Mesothelial cell of epicardium (in vitro differentiated cells): ENCODE measurements at regions not wholly inside any gene's neighbourhood (a gene's known extent, or its start where the extent isn't known, plus 50 kb on each side); places are given as distances from the start of the nearest gene placed in this dataset.

Experiments
- DNase-seq, 2 experiments: peaks; one replicate each; pipeline ENCODE4 v3.0.0; 2021; ENCODE audit warnings: low spot score in 2 of 2; ENCODE audit not compliant: unreplicated experiment in 2 of 2
- H3K27ac Mint-ChIP-seq: 2 replicates; pipeline ENCODE4 v1.8.0; 2021; ENCODE audit warnings: mixed read lengths
- H3K27me3 Mint-ChIP-seq: 2 replicates; pipeline ENCODE4 v1.8.0; 2021; ENCODE audit warnings: low read depth, mixed read lengths
- H3K36me3 Mint-ChIP-seq: 2 replicates; pipeline ENCODE4 v1.8.0; 2021; ENCODE audit warnings: mixed read lengths
- H3K4me1 Mint-ChIP-seq: 2 replicates; pipeline ENCODE4 v1.8.0; 2021; ENCODE audit warnings: mixed read lengths
- H3K4me3 Mint-ChIP-seq: 2 replicates; pipeline ENCODE4 v1.8.0; 2021; ENCODE audit warnings: mild to moderate bottlenecking, moderate library complexity, mixed read lengths
- H3K9me3 Mint-ChIP-seq: 2 replicates; pipeline ENCODE4 v1.8.0; 2021; ENCODE audit warnings: mixed read lengths
- CTCF ChIP-seq: fragments of 200-600 bp; sonication (generic); IDR thresholded peaks from one replicate; pipeline ENCODE4 v1.5.0; 2021; ENCODE audit warnings: antibody characterized with exemption; ENCODE audit not compliant: unreplicated experiment

DNA sequence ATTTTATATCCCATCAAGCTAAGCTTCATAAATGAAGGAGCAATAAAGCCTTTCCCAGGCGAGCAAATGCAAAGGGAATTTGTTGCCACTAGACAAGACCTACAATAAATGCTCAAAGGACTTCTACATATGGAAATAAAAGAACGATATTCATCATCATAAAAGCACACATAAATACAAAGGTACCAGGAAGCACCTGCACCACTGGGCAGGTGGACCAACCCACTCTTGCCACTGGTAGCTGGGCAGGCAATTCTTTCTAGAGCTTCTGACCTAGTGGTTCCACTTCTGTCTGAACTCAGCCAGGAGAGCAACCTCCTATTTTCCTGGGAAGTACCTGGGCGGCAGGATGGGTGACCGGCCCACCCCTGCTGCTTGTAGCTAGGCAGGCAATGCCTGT is 237.2 kb upstream of the ITM2A start:
- no peak overlapping the region for H3K27ac Mint-ChIP-seq
- no peak for TF ChIP-seq CTCF
- peaks cover 6% of the 10 kb centered on the region for H3K27me3 Mint-ChIP-seq
- peaks cover 27% of the 10 kb centered on the region for H3K9me3 Mint-ChIP-seq
- H3K4me3 Mint-ChIP-seq = no peak overlapping the region
- H3K36me3 Mint-ChIP-seq = no peaks in the 10 kb centered on the region
- DNase-seq = no peak
- H3K4me1 Mint-ChIP-seq = no peaks in the 10 kb centered on the region

- Mint-ChIP-seq H3K4me1 (no peaks in the 10 kb centered on the region), H3K27me3 (peaks cover 6% of the 10 kb centered on the region), H3K36me3 (no peaks in the 10 kb centered on the region), H3K4me3 (no peak overlapping the region), H3K27ac (no peak overlapping the region), H3K9me3 (peaks cover 23% of the 10 kb centered on the region)
- no peak for DNase-seq
- no peak for TF ChIP-seq CTCF
Measured at GRCh38 chrX:79601341-79602131, 234.4 kb upstream of the ITM2A start.

GRCh38 chrX:79592259-79592658 is 225.1 kb upstream of the ITM2A start:
- Mint-ChIP-seq H3K4me3 (no peak overlapping the region), H3K36me3 (no peaks in the 10 kb centered on the region), H3K27me3 (no peaks in the 10 kb centered on the region), H3K27ac (no peak overlapping the region), H3K4me1 (no peaks in the 10 kb centered on the region), H3K9me3 (peaks cover 37% of the 10 kb centered on the region)
- TF ChIP-seq CTCF = no peak
- no peak for DNase-seq

GRCh38 chrX:79588233-79588632 is 221.1 kb upstream of the ITM2A start:
- no peak for TF ChIP-seq CTCF
- no peak for DNase-seq
- Mint-ChIP-seq H3K36me3 (no peaks in the 10 kb centered on the region), H3K27me3 (no peaks in the 10 kb centered on the region), H3K4me3 (no peak overlapping the region), H3K9me3 (peaks cover 55% of the 10 kb centered on the region), H3K27ac (no peak overlapping the region), H3K4me1 (no peaks in the 10 kb centered on the region)

DNA sequence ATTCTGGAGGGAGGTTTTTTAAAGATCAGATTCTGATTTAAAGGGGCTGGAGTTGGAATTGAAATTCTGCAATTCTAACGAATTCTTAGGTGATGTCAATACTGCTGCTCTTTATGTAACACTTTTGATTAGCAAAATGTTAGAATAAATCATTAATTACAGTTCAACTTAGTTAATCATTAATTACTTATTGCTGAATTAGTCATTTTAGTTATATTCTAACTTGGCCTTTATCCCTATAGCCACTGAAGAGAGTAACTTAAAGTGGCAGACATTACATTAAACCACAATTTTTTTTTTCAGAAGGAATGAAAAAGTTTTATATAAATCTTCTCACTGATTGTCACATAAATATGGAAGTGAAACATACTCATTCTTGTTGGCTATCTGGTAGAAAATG is 206.6 kb upstream of the ITM2A start:
- no peak for DNase-seq
- Mint-ChIP-seq H3K27me3 (no peaks in the 10 kb centered on the region), H3K9me3 (peaks cover 24% of the 10 kb centered on the region), H3K27ac (no peak overlapping the region), H3K4me1 (no peaks in the 10 kb centered on the region), H3K36me3 (no peaks in the 10 kb centered on the region), H3K4me3 (no peak overlapping the region)
- TF ChIP-seq CTCF = no peak

GRCh38 chrX:79572566-79572965 is 205.4 kb upstream of the ITM2A start:
- Mint-ChIP-seq H3K4me1 (no peaks in the 10 kb centered on the region), H3K27me3 (no peaks in the 10 kb centered on the region), H3K27ac (no peak overlapping the region), H3K9me3 (peaks cover 35% of the 10 kb centered on the region), H3K4me3 (no peak overlapping the region), H3K36me3 (no peaks in the 10 kb centered on the region)
- TF ChIP-seq CTCF = no peak
- DNase-seq = no peak
